ENCODE measurements at regions not wholly inside any gene's neighbourhood (a gene's known extent, or its start where the extent isn't known, plus 50 kb on each side); places are given as distances from the start of the nearest gene placed in this dataset.

DNA sequence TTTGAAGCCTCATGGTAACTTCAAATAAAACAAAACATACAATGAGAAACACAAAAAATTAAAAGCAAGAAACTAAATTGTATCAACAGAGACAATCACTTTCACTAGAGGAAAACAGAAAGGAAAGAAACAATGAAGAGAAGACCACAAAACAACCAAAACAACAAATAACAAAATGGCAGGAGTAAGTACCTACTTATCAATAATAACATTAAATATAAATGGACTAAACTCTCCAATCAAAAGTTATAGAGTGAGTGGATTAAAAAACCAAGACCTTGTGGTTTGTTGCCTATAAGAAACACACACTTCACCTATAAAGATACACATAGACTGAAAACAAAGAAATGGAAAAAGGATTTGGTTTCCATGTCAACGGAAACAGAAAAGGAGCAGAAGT is 830.1 kb upstream of the TMEFF2 start:
- ATAC-seq (ENCODE audit: low read depth) (no peak), DNase-seq (ENCODE audit: low spot score) (no peak)
- Histone ChIP-seq H3K9me3 (ENCODE audit: severe bottlenecking) (no peaks in the 10 kb centered on the region), H3K27ac (ENCODE audit: poor library complexity, severe bottlenecking) (no peak overlapping the region), H3K4me1 (ENCODE audit: insufficient read depth, poor library complexity, severe bottlenecking) (no peaks in the 10 kb centered on the region), H3K27me3 (ENCODE audit: insufficient read depth, poor library complexity, severe bottlenecking) (no peaks in the 10 kb centered on the region), H3K4me3 (ENCODE audit: severe bottlenecking) (no peak overlapping the region), H3K36me3 (ENCODE audit: low read depth) (no peaks in the 10 kb centered on the region)
- TF ChIP-seq, protein P1, sequence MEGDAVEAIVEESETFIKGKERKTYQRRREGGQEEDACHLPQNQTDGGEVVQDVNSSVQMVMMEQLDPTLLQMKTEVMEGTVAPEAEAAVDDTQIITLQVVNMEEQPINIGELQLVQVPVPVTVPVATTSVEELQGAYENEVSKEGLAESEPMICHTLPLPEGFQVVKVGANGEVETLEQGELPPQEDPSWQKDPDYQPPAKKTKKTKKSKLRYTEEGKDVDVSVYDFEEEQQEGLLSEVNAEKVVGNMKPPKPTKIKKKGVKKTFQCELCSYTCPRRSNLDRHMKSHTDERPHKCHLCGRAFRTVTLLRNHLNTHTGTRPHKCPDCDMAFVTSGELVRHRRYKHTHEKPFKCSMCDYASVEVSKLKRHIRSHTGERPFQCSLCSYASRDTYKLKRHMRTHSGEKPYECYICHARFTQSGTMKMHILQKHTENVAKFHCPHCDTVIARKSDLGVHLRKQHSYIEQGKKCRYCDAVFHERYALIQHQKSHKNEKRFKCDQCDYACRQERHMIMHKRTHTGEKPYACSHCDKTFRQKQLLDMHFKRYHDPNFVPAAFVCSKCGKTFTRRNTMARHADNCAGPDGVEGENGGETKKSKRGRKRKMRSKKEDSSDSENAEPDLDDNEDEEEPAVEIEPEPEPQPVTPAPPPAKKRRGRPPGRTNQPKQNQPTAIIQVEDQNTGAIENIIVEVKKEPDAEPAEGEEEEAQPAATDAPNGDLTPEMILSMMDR (IDR thresholded peaks at IDR 0.05; ENCODE audit: poor library complexity, severe bottlenecking) = no peak

- no peaks in the 10 kb centered on the region for H3K9me3 ChIP-seq (ENCODE audit: severe bottlenecking)
- no peak overlapping the region for H3K27ac ChIP-seq (ENCODE audit: poor library complexity, severe bottlenecking)
- TF ChIP-seq, protein P1 (IDR thresholded peaks at IDR 0.05; ENCODE audit: poor library complexity, severe bottlenecking) = no peak
- no peaks in the 10 kb centered on the region for H3K4me1 ChIP-seq (ENCODE audit: insufficient read depth, poor library complexity, severe bottlenecking)
- no peak overlapping the region for H3K4me3 ChIP-seq (ENCODE audit: severe bottlenecking)
- DNase-seq (ENCODE audit: low spot score) (no peak), ATAC-seq (ENCODE audit: low read depth) (no peak)
- no peaks in the 10 kb centered on the region for H3K36me3 ChIP-seq (ENCODE audit: low read depth)
- H3K27me3 ChIP-seq (ENCODE audit: insufficient read depth, poor library complexity, severe bottlenecking) = no peaks in the 10 kb centered on the region
These were observed 817.1 kb upstream of the TMEFF2 start for GRCh38 chr2:193011870-193012269.

- H3K27ac ChIP-seq (ENCODE audit: poor library complexity, severe bottlenecking) = no peak overlapping the region
- H3K36me3 ChIP-seq (ENCODE audit: low read depth) = no peaks in the 10 kb centered on the region
- TF ChIP-seq, protein P1 (IDR thresholded peaks at IDR 0.05; ENCODE audit: poor library complexity, severe bottlenecking) = no peak
- no peaks in the 10 kb centered on the region for H3K4me1 ChIP-seq (ENCODE audit: insufficient read depth, poor library complexity, severe bottlenecking)
- DNase-seq (ENCODE audit: low spot score) (no peak), ATAC-seq (ENCODE audit: low read depth) (no peak)
- no peaks in the 10 kb centered on the region for H3K27me3 ChIP-seq (ENCODE audit: insufficient read depth, poor library complexity, severe bottlenecking)
- H3K4me3 ChIP-seq (ENCODE audit: severe bottlenecking) = no peak overlapping the region
- no peaks in the 10 kb centered on the region for H3K9me3 ChIP-seq (ENCODE audit: severe bottlenecking)
These were observed 798.3 kb upstream of the TMEFF2 start for GRCh38 chr2:192993059-192993458.

- Histone ChIP-seq H3K27me3 (ENCODE audit: insufficient read depth, poor library complexity, severe bottlenecking) (no peaks in the 10 kb centered on the region), H3K9me3 (ENCODE audit: severe bottlenecking) (no peaks in the 10 kb centered on the region), H3K27ac (ENCODE audit: poor library complexity, severe bottlenecking) (no peak overlapping the region), H3K4me3 (ENCODE audit: severe bottlenecking) (no peak overlapping the region), H3K36me3 (ENCODE audit: low read depth) (no peaks in the 10 kb centered on the region), H3K4me1 (ENCODE audit: insufficient read depth, poor library complexity, severe bottlenecking) (no peaks in the 10 kb centered on the region)
- TF ChIP-seq, protein P1 (IDR thresholded peaks at IDR 0.05; ENCODE audit: poor library complexity, severe bottlenecking) = no peak
- ATAC-seq (ENCODE audit: low read depth) (no peak), DNase-seq (ENCODE audit: low spot score) (no peak)
These were observed 788.4 kb upstream of the TMEFF2 start for GRCh38 chr2:192983173-192983572.

GRCh38 chr2:192978395-192978794 is 783.7 kb upstream of the TMEFF2 start:
- Histone ChIP-seq H3K27ac (ENCODE audit: poor library complexity, severe bottlenecking) (no peak overlapping the region), H3K9me3 (ENCODE audit: severe bottlenecking) (no peaks in the 10 kb centered on the region), H3K27me3 (ENCODE audit: insufficient read depth, poor library complexity, severe bottlenecking) (no peaks in the 10 kb centered on the region), H3K4me3 (ENCODE audit: severe bottlenecking) (no peak overlapping the region), H3K36me3 (ENCODE audit: low read depth) (no peaks in the 10 kb centered on the region), H3K4me1 (ENCODE audit: insufficient read depth, poor library complexity, severe bottlenecking) (no peaks in the 10 kb centered on the region)
- DNase-seq (ENCODE audit: low spot score) (no peak), ATAC-seq (ENCODE audit: low read depth) (no peak)
- TF ChIP-seq, protein P1 (IDR thresholded peaks at IDR 0.05; ENCODE audit: poor library complexity, severe bottlenecking) = no peak
